ENCODE measurements at regions not wholly inside any gene's neighbourhood (a gene's known extent, or its start where the extent isn't known, plus 50 kb on each side); places are given as distances from the start of the nearest gene placed in this dataset.
"Not testable (repeated sequence)": the region's sequence is repeated elsewhere in the genome, so short reads cannot be mapped to it uniquely, and the experiment has no call there.

GRCh38 chrX:51151734-51152133 lies 180.9 kb upstream of the NUDT10 start:
- DNase-seq, result no peak

- no peak for DNase-seq
Observed at GRCh38 chrX:51155157-51155556, 177.5 kb upstream of the NUDT10 start.

- no peak for DNase-seq
Observed at GRCh38 chrX:51155566-51155965, 177.1 kb upstream of the NUDT10 start.

- DNase-seq, result no peak
Observed at GRCh38 chrX:51158231-51158630, 174.4 kb upstream of the NUDT10 start.

- DNase-seq, result not testable (repeated sequence)
Observed at GRCh38 chrX:51159378-51159777, 173.2 kb upstream of the NUDT10 start.

GRCh38 chrX:51163730-51164129 lies 168.9 kb upstream of the NUDT10 start:
- DNase-seq, result no peak

- DNase-seq, result not testable (repeated sequence)
Observed at GRCh38 chrX:51178356-51178900, 154.2 kb upstream of the NUDT10 start.

GRCh38 chrX:51179805-51180204 lies 152.8 kb upstream of the NUDT10 start:
- not testable (repeated sequence) for DNase-seq

- no peak for DNase-seq
Observed at GRCh38 chrX:51182545-51182944, 150.1 kb upstream of the NUDT10 start.

GRCh38 chrX:51192104-51192503 lies 140.5 kb upstream of the NUDT10 start:
- DNase-seq, result no peak

- no peak for DNase-seq
Observed at GRCh38 chrX:51215266-51215665, 117.4 kb upstream of the NUDT10 start.

GRCh38 chrX:51215856-51216255 lies 116.8 kb upstream of the NUDT10 start:
- no peak for DNase-seq

GRCh38 chrX:51242212-51242611 lies 90.4 kb upstream of the NUDT10 start:
- no peak for DNase-seq

- DNase-seq, result no peak
Observed at GRCh38 chrX:51257490-51257889, 75.1 kb upstream of the NUDT10 start.

GRCh38 chrX:51262271-51262670 lies 70.4 kb upstream of the NUDT10 start:
- not testable (repeated sequence) for DNase-seq

- no peak for DNase-seq
Observed at GRCh38 chrX:51272638-51273037, 60.0 kb upstream of the NUDT10 start.

- no peak for DNase-seq
Observed at GRCh38 chrX:51281758-51282318, 50.8 kb upstream of the NUDT10 start.
